Endothelial cell of umbilical vein (primary cell): ENCODE measurements at regions not wholly inside any gene's neighbourhood (a gene's known extent, or its start where the extent isn't known, plus 50 kb on each side); places are given as distances from the start of the nearest gene placed in this dataset.
A peak's percentile ranks its signal among the peaks of the same experiment; 100 is the strongest.

Experiments used
- BruUV-seq: library from RNA; stranded (reverse); fragments of 400-500 nt; replicated peaks from 2 replicates; lab custom pipeline; 2021; lab: Mats Ljungman, UMichigan
- CTCF ChIA-PET: fragments of 300-600, 350-600 bp; sonication (Branson Sonifier 250); formaldehyde crosslinking; loops from one replicate; lab custom pipeline; 2021; ENCODE audit warnings: antibody characterized with exemption, inconsistent platforms; lab: Charles Lee
- POLR2A ChIA-PET: fragments of 300-600, 350-600 bp; sonication (Branson Sonifier 250); formaldehyde crosslinking; loops from one replicate; lab custom pipeline; 2021; ENCODE audit warnings: antibody characterized with exemption, inconsistent platforms; lab: Charles Lee
- DNase-seq: peaks from one replicate; pipeline ENCODE4 v3.0.0-alpha.2; 2011; ENCODE audit warnings: low read depth, low spot score
- FAIRE-seq: peaks from 2 replicates; lab custom pipeline; 2011; peaks lifted over from hg19 to GRCh38; lab: Jason Lieb, UNC
- H2AFZ ChIP-seq: 2 replicates; pipeline ENCODE4 v1.6.0; 2012; ENCODE audit warnings: low read depth, low read length, control low read depth, inconsistent platforms
- H3K27ac ChIP-seq: 2 replicates; pipeline ENCODE4 v1.5.1; 2011; ENCODE audit warnings: low read depth, mild to moderate bottlenecking, control low read depth, low read length, moderate library complexity; ENCODE audit not compliant: insufficient read depth
- H3K27me3 ChIP-seq, 2 experiments: 2 replicates each; pipeline versions ENCODE4 v1.6.0 to v1.6.1; 2011; ENCODE audit warnings: low read length in 2 of 2, mixed read lengths in 1 of 2; ENCODE audit not compliant: control insufficient read depth in 2 of 2, insufficient read depth in 2 of 2
- H3K36me3 ChIP-seq, 2 experiments: 2 replicates in 1 of 2; 3 replicates in 1 of 2; pipeline ENCODE4 v1.5.1; 2011; ENCODE audit warnings: low read length in 2 of 2, mild to moderate bottlenecking in 1 of 2, moderate library complexity in 1 of 2; ENCODE audit not compliant: control insufficient read depth in 2 of 2, insufficient read depth in 2 of 2; ENCODE audit errors: extremely low read depth in 1 of 2
- H3K4me1 ChIP-seq: 3 replicates; pipeline ENCODE4 v1.5.1; 2011; ENCODE audit warnings: mild to moderate bottlenecking, low read length; ENCODE audit not compliant: control insufficient read depth, insufficient read depth; ENCODE audit errors: extremely low read depth
- H3K4me2 ChIP-seq: 2 replicates; pipeline ENCODE4 v1.6.1; 2011; ENCODE audit warnings: low read length, control low read depth, mixed read lengths; ENCODE audit not compliant: insufficient read depth
- H3K4me3 ChIP-seq, 3 experiments: fragments of 200-600 bp in 1 of 3; sonication (generic), shearing (Covaris generic) in 1 of 3; replicated peaks in 1 of 3; 2 replicates each; pipeline ENCODE4 v1.5.1; 2011 to 2016; ENCODE audit warnings: control low read depth in 3 of 3, low read length in 3 of 3, mild to moderate bottlenecking in 2 of 3, inconsistent platforms in 1 of 3, low read depth in 1 of 3, moderate library complexity in 1 of 3; ENCODE audit not compliant: insufficient read depth in 1 of 3
- H3K79me2 ChIP-seq: 2 replicates; pipeline ENCODE4 v1.6.0; 2012; ENCODE audit warnings: low read length, inconsistent platforms; ENCODE audit not compliant: control insufficient read depth, insufficient read depth
- H3K9ac ChIP-seq: replicated peaks from 2 replicates; pipeline ENCODE3; 2011; ENCODE audit warnings: low read length, control low read depth; ENCODE audit not compliant: insufficient read depth; ENCODE audit errors: extremely low read depth
- H3K9me1 ChIP-seq: replicated peaks from 3 replicates; pipeline ENCODE4 v1.6.0; 2011; ENCODE audit warnings: mild to moderate bottlenecking, low read length; ENCODE audit not compliant: control insufficient read depth, insufficient read depth; ENCODE audit errors: extremely low read depth
- H3K9me3 ChIP-seq: replicated peaks from 2 replicates; pipeline ENCODE4 v1.5.1; 2012; ENCODE audit warnings: low read length, inconsistent platforms; ENCODE audit not compliant: control insufficient read depth, insufficient read depth
- H4K20me1 ChIP-seq: replicated peaks from 2 replicates; pipeline ENCODE3; 2011; ENCODE audit warnings: mild to moderate bottlenecking, low read length; ENCODE audit not compliant: control insufficient read depth, insufficient read depth; ENCODE audit errors: extremely low read depth
- EZH2 ChIP-seq: IDR thresholded peaks from 2 replicates; pipeline ENCODE4 v1.6.1; 2012; ENCODE audit warnings: borderline replicate concordance, low read depth, mild to moderate bottlenecking, moderate library complexity, low read length, inconsistent platforms; ENCODE audit not compliant: severe bottlenecking
- FOS ChIP-seq: IDR thresholded peaks from 2 replicates; pipeline ENCODE4 v1.6.1; 2011; ENCODE audit warnings: mild to moderate bottlenecking, low read length, moderate library complexity, borderline replicate concordance; ENCODE audit not compliant: insufficient read depth
- GATA2 ChIP-seq: IDR thresholded peaks from 2 replicates; pipeline ENCODE4 v1.7.0; 2011; ENCODE audit warnings: low read depth, mild to moderate bottlenecking, moderate library complexity, mixed read lengths, low read length; ENCODE audit not compliant: insufficient read length, insufficient read depth
- JUN ChIP-seq: IDR thresholded peaks from 2 replicates; pipeline ENCODE4 v1.6.1; 2011; ENCODE audit warnings: borderline replicate concordance, low read depth; ENCODE audit not compliant: insufficient read length, insufficient read depth
- MYC ChIP-seq: IDR thresholded peaks from one replicate; pipeline ENCODE4 v1.6.1; 2011; ENCODE audit warnings: mild to moderate bottlenecking, low read depth, low read length
- POLR2A ChIP-seq: IDR thresholded peaks from 2 replicates; pipeline ENCODE4 v1.6.1; 2012; ENCODE audit warnings: low read depth, mild to moderate bottlenecking, control low read depth, low read length
- POLR2AphosphoS5 ChIP-seq: IDR thresholded peaks from 2 replicates; pipeline ENCODE4 v1.6.1; 2012; ENCODE audit warnings: low read depth, mild to moderate bottlenecking, control low read depth, low read length, moderate library complexity; ENCODE audit not compliant: insufficient read depth
- dilution Hi-C: fragments of 300-500 bp; cut with MboI; formaldehyde crosslinking; loops from one replicate; pipeline ENCODE4 v1.15.0; 2019; ENCODE audit warnings: low sequenced_read_pairs; ENCODE audit not compliant: extremely low pct_ligation_motif_present
- intact Hi-C: fragments of 100-400 bp; cut with micrococcal nuclease; formaldehyde crosslinking; loops from one replicate; pipeline ENCODE4 v1.10.0; 2022
- TF ChIP-seq, protein P1 (sequence below), 2 donors: IDR thresholded peaks; 1 replicate in 1 of 2; 2 replicates in 1 of 2; pipeline ENCODE4 v1.5.1; 2011; ENCODE audit warnings: low read length in 2 of 2, mild to moderate bottlenecking in 2 of 2, moderate library complexity in 2 of 2, control low read depth in 1 of 2, inconsistent platforms in 1 of 2, low read depth in 1 of 2; ENCODE audit not compliant: insufficient read depth in 1 of 2; ENCODE audit errors: extremely low read depth in 1 of 2
- TF ChIP-seq, protein P2 (sequence below): IDR thresholded peaks from 2 replicates; pipeline ENCODE4 v1.6.1; 2011; ENCODE audit not compliant: insufficient read depth, insufficient read length

DNA sequence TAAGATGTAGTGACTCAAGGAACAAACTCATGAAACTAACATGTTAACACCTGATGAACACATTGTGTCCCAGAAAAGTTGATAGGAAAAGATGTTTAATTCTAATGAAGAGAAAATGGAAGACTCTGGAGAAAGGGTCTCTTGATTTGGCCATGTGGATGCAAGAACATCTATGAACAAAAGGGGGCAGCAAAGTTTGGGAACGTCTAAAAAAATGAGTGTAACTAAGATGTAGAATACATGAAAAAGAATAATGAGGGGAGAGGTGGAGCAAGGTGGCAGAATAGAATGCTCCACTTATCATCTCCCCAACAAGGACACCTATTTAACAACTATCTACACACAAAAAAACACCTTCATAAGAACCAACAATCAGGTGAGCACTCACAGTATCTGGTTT, 805.1 kb downstream of the TNS3 start:
- Histone ChIP-seq H3K4me3 (no peak overlapping the region), H3K27me3 (no peaks in the 10 kb centered on the region), H3K9me3 (no peaks in the 10 kb centered on the region), H3K36me3 (no peaks in the 10 kb centered on the region), H4K20me1 (no peaks in the 10 kb centered on the region), H3K4me2 (no peak overlapping the region), H3K79me2 (no peaks in the 10 kb centered on the region), H3K27ac (no peak overlapping the region), H3K9me1 (no peaks in the 10 kb centered on the region), H3K4me1 (no peaks in the 10 kb centered on the region), H2AFZ (no peak overlapping the region), H3K9ac (no peak overlapping the region)
- no peak for TF ChIP-seq GATA2
- TF ChIP-seq, protein P1, sequence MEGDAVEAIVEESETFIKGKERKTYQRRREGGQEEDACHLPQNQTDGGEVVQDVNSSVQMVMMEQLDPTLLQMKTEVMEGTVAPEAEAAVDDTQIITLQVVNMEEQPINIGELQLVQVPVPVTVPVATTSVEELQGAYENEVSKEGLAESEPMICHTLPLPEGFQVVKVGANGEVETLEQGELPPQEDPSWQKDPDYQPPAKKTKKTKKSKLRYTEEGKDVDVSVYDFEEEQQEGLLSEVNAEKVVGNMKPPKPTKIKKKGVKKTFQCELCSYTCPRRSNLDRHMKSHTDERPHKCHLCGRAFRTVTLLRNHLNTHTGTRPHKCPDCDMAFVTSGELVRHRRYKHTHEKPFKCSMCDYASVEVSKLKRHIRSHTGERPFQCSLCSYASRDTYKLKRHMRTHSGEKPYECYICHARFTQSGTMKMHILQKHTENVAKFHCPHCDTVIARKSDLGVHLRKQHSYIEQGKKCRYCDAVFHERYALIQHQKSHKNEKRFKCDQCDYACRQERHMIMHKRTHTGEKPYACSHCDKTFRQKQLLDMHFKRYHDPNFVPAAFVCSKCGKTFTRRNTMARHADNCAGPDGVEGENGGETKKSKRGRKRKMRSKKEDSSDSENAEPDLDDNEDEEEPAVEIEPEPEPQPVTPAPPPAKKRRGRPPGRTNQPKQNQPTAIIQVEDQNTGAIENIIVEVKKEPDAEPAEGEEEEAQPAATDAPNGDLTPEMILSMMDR (IDR thresholded peaks at IDR 0.05; ENCODE audit: extremely low read depth in 1 of 2, insufficient read depth in 1 of 2, low read depth in 1 of 2, low read length in 2 of 2), result peak; percentile 43
- FAIRE-seq (peak; percentile 62), DNase-seq (peak; percentile 51)
- POLR2A ChIA-PET, result no interaction called here
- CTCF ChIA-PET, result no interaction called here
- dilution Hi-C loops (no loop called here), intact Hi-C loops (loop anchor here (1.0 to 5.0 kb wide), 4 partner anchors 157 to 854 kb away; no protein-coding TSS in a partner anchor)
- BruUV-seq, result no TSS peak

DNA sequence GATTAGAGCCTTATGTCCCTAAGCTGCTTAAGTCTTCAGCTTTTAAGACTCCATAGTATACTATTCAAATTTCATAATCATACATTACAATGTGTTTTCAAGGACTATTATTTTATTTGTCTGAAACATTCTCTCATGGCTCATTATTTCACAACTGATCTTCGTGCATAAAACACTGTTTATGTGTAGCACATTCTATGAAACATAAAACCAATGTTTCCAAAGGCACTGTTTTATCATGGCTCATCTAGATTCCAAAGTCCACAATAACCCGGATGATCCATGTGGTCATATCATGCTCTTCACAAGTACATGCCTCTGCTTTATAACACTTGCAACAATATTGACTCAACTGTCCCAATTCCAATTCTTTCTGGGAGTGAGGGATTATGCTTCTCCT, 806.1 kb downstream of the TNS3 start:
- Histone ChIP-seq H3K9ac (no peak overlapping the region), H3K4me1 (no peaks in the 10 kb centered on the region), H4K20me1 (no peaks in the 10 kb centered on the region), H3K36me3 (no peaks in the 10 kb centered on the region), H3K79me2 (no peaks in the 10 kb centered on the region), H3K27me3 (no peaks in the 10 kb centered on the region), H3K27ac (no peak overlapping the region), H3K4me3 (no peak overlapping the region), H3K9me1 (no peaks in the 10 kb centered on the region), H3K9me3 (no peaks in the 10 kb centered on the region), H2AFZ (no peak overlapping the region), H3K4me2 (no peak overlapping the region)
- FAIRE-seq (no peak), DNase-seq (no peak)
- no peak for TF ChIP-seq EZH2
- TF ChIP-seq, protein P1 (IDR thresholded peaks at IDR 0.05; ENCODE audit: extremely low read depth in 1 of 2, insufficient read depth in 1 of 2, low read depth in 1 of 2, low read length in 2 of 2), result no peak
- TF ChIP-seq JUN, result no peak
- TF ChIP-seq GATA2, result no peak
- TF ChIP-seq, protein P2, sequence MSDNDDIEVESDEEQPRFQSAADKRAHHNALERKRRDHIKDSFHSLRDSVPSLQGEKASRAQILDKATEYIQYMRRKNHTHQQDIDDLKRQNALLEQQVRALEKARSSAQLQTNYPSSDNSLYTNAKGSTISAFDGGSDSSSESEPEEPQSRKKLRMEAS, result no peak
- TF ChIP-seq POLR2A, result no peak
- no peak for TF ChIP-seq MYC
- no peak for TF ChIP-seq POLR2AphosphoS5
- no peak for TF ChIP-seq FOS
- ChIA-PET CTCF (interaction anchor here (0.9 kb wide), 1 partner anchor 311 kb away, joined by 3 read pairs; no protein-coding TSS in a partner anchor), POLR2A (no interaction called here)
- no TSS peak for BruUV-seq
- dilution Hi-C loops (no loop called here), intact Hi-C loops (loop anchor here (1.0 to 5.0 kb wide), 3 partner anchors 158 to 853 kb away; no protein-coding TSS in a partner anchor)
